ENCODE measurements at regions not wholly inside any gene's neighbourhood (a gene's known extent, or its start where the extent isn't known, plus 50 kb on each side); places are given as distances from the start of the nearest gene placed in this dataset.

DNA sequence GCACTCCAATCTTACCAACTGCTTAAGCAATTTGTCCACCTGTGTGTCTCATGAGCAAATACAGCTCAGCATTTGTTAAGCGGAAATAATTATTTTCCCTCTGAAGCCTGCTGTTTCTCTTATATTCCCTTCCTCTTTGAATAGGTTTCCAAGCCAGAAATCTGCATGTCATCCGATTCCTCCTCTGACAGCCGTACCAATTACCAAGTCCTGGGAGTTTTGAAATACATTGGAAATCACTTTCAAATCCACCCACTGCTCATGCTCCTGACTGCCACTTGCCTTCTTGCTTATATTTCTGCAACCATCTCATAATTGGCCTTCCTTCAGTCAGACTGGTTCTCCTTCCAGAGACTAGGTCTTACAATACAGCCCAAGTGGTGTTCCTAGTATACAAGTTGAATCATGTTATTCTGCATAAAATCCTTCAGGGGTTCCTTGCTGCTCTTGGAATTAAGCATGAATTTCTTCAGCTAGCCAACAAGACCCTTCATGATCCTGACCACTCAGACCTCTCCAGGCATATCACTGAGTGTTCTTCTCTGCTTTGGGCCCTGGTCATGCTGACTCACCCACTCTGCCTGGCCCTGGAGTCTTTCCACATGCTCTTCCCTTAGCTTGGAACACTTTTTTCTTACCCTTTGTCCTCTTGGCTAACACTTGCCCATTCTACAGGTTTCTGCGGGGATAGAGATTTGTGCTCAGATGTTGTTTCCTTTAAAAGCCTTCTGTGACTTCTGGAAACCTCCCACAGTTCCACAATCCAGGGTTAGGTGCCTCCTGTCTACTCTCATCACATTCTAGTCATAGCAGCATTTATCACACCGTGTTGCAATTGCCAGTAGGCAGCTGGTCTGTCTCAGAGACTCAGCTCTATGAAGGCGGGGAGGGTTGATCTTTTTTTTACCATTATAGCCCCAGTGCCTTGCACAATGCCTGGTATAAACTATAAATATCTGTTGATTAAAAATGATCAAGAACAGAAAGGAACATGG lies 157.6 kb downstream of the ARL6IP6 start:
- DNase-seq, result no peak
- H3K4me3 Mint-ChIP-seq, result no peak overlapping the region
- H3K4me1 Mint-ChIP-seq, result no peaks in the 10 kb centered on the region
- no peaks in the 10 kb centered on the region for H3K4me1 ChIP-seq (ENCODE audit: insufficient read depth, low read length)
- H3K27ac Mint-ChIP-seq, result no peak overlapping the region
- ChIA-PET CTCF (ENCODE audit: partially characterized antibody) (no interaction called here), POLR2A (ENCODE audit: partially characterized antibody) (no interaction called here)
- no peak overlapping the region for H3K4me3 ChIP-seq (ENCODE audit: low read length in 2 of 2)
- peaks cover 0 to 4% (median 0%) of the 10 kb centered on the region in 8 donors for H3K9me3 Mint-ChIP-seq
- peaks cover 0 to 2% of the 10 kb centered on the region in 2 donors for H3K27me3 Mint-ChIP-seq
- H3K36me3 ChIP-seq (ENCODE audit: insufficient read depth, low read length), result no peaks in the 10 kb centered on the region
- no peaks in the 10 kb centered on the region for H3K27me3 ChIP-seq (ENCODE audit: insufficient read depth, low read length)
- H3K9me3 ChIP-seq (ENCODE audit: control insufficient read depth in 1 of 2, low read length in 2 of 2), result no peaks in the 10 kb centered on the region
- H3K36me3 Mint-ChIP-seq, result no peaks in the 10 kb centered on the region
- intact Hi-C loops (cut with micrococcal nuclease), result no loop called here
- H3K27ac ChIP-seq (ENCODE audit: low read depth, low read length), result no peak overlapping the region

DNA sequence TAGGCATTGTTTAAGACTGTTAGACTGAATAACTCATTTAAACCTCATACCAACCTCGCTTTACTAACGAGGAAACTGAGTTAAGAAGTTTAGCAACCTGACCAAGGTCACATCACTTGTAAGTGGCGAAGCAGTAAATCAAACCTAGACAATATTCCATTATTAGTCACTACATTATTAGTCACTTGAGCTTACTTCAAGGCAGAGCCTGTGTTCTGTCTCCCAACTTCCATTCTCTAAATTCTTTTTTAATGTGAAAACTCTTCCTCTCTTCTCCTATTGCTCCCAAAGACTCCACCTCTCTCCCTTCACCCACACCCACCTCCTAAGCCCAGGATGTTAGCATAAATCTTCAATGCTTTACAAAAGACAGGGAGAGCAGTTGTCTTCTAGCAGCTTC lies 156.5 kb downstream of the ARL6IP6 start:
- ChIA-PET CTCF (ENCODE audit: partially characterized antibody) (no interaction called here), POLR2A (ENCODE audit: partially characterized antibody) (no interaction called here)
- Histone ChIP-seq H3K27me3 (ENCODE audit: insufficient read depth, low read length) (no peaks in the 10 kb centered on the region), H3K4me1 (ENCODE audit: insufficient read depth, low read length) (no peaks in the 10 kb centered on the region), H3K9me3 (ENCODE audit: control insufficient read depth in 1 of 2, low read length in 2 of 2) (no peaks in the 10 kb centered on the region), H3K36me3 (ENCODE audit: insufficient read depth, low read length) (no peaks in the 10 kb centered on the region), H3K27ac (ENCODE audit: low read depth, low read length) (no peak overlapping the region), H3K4me3 (ENCODE audit: low read length in 2 of 2) (no peak overlapping the region)
- no peaks in the 10 kb centered on the region for H3K36me3 Mint-ChIP-seq
- no peak overlapping the region for H3K4me3 Mint-ChIP-seq
- peaks cover 0 to 2% of the 10 kb centered on the region in 2 donors for H3K27me3 Mint-ChIP-seq
- intact Hi-C loops (cut with micrococcal nuclease), result no loop called here
- DNase-seq, result no peak
- no peak overlapping the region for H3K27ac Mint-ChIP-seq
- no peaks in the 10 kb centered on the region for H3K4me1 Mint-ChIP-seq
- no peaks in the 10 kb centered on the region for H3K9me3 Mint-ChIP-seq

DNA sequence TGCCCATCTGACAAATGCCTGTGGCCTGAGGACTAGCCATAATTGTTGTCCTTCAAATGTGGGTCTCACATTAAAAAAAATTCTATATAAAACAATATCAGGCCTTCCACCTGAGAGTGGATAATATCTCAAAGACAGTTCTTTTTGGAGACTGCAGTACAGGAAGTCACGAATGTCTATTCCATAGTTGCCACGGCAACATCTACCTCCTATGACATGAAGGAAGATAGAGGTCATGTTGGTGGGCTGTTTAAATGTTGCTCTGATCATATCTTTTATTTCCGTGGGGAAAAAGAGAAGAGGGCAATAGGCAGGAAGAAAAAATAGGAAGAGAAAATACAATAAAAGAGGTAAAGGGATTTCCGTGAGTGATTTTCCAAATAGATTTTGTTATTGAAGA lies 151.8 kb downstream of the ARL6IP6 start:
- intact Hi-C loops (cut with micrococcal nuclease), result no loop called here
- Histone ChIP-seq H3K27ac (ENCODE audit: low read depth, low read length) (no peak overlapping the region), H3K36me3 (ENCODE audit: insufficient read depth, low read length) (no peaks in the 10 kb centered on the region), H3K4me3 (ENCODE audit: low read length in 2 of 2) (no peak overlapping the region), H3K27me3 (ENCODE audit: insufficient read depth, low read length) (no peaks in the 10 kb centered on the region), H3K4me1 (ENCODE audit: insufficient read depth, low read length) (no peaks in the 10 kb centered on the region), H3K9me3 (ENCODE audit: control insufficient read depth in 1 of 2, low read length in 2 of 2) (no peaks in the 10 kb centered on the region)
- no peak for DNase-seq
- Mint-ChIP-seq H3K4me1 (no peaks in the 10 kb centered on the region), H3K27me3 (no peaks in the 10 kb centered on the region), H3K36me3 (no peaks in the 10 kb centered on the region), H3K27ac (no peak overlapping the region), H3K9me3 (no peaks in the 10 kb centered on the region), H3K4me3 (no peak overlapping the region)
- ChIA-PET POLR2A (ENCODE audit: partially characterized antibody) (no interaction called here), CTCF (ENCODE audit: partially characterized antibody) (interaction anchor here (0.9 kb wide), 1 partner anchor 9 kb away, joined by 3 read pairs; no protein-coding TSS in a partner anchor)

DNA sequence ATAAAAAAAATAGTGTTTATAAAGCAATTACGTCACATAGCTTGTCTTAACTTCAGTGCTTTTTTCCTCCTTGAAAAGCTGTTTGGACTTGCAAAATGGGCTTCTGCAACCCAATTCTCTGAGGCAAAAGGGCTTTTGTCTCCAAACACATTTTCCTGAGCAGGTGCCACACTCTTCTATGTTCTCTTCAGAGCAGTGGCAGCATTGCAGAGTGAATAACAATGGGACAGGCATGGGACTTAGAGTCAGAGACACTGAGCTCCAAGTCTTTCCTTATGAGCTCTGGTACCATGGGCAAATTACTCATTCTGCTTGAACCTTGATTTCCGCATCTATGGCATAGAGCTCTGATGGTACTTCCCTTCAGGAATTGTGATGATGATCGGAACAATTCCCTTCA lies 149.0 kb downstream of the ARL6IP6 start:
- Histone ChIP-seq H3K9me3 (ENCODE audit: control insufficient read depth in 1 of 2, low read length in 2 of 2) (peaks cover 0 to 6% of the 10 kb centered on the region in 2 donors), H3K27me3 (ENCODE audit: insufficient read depth, low read length) (no peaks in the 10 kb centered on the region), H3K36me3 (ENCODE audit: insufficient read depth, low read length) (no peaks in the 10 kb centered on the region), H3K4me3 (ENCODE audit: low read length in 2 of 2) (no peak overlapping the region), H3K27ac (ENCODE audit: low read depth, low read length) (no peak overlapping the region), H3K4me1 (ENCODE audit: insufficient read depth, low read length) (no peaks in the 10 kb centered on the region)
- CTCF ChIA-PET (ENCODE audit: partially characterized antibody), result no interaction called here
- Mint-ChIP-seq H3K9me3 (peaks cover 0 to 25% (median 15%) of the 10 kb centered on the region in 8 donors), H3K27me3 (no peaks in the 10 kb centered on the region), H3K36me3 (no peaks in the 10 kb centered on the region), H3K4me3 (no peak overlapping the region), H3K4me1 (no peaks in the 10 kb centered on the region), H3K27ac (no peak overlapping the region)
- intact Hi-C loops (cut with micrococcal nuclease), result no loop called here
- no peak for DNase-seq
- POLR2A ChIA-PET (ENCODE audit: partially characterized antibody), result no interaction called here

DNA sequence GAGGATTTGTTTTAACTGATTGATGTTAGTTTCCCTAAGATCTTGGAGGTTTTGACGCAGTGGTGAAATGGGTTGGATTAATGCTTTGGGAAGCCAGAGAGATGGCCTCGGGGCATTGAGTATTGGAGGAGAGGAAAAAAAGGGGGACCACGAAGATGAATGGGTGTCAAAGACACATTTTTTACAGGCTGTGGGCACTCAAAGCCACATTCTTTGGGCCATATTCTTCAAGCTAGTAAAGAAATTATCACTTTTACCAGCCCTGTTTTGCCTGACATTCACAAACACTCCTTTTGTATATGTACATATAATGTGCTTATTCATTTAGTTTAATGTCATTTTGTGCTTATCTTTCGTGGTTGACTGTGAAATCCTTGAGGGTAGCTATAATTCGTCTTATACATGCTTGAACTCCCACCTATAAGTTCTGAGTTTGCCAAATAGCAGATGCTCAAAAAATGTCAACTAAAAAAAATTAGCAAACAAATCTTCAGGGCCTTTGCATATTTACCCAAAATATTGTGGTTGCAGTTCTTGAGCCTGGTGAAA lies 146.3 kb downstream of the ARL6IP6 start:
- H3K4me1 ChIP-seq (ENCODE audit: insufficient read depth, low read length), result no peaks in the 10 kb centered on the region
- Mint-ChIP-seq H3K27ac (no peak overlapping the region), H3K4me3 (no peak overlapping the region), H3K4me1 (no peaks in the 10 kb centered on the region), H3K9me3 (peaks cover 7 to 42% (median 31%) of the 10 kb centered on the region in 8 donors), H3K36me3 (peaks cover 0 to 2% of the 10 kb centered on the region in 2 donors), H3K27me3 (no peaks in the 10 kb centered on the region)
- CTCF ChIA-PET (ENCODE audit: partially characterized antibody), result no interaction called here
- intact Hi-C loops (cut with micrococcal nuclease), result no loop called here
- DNase-seq, result no peak
- no peaks in the 10 kb centered on the region for H3K27me3 ChIP-seq (ENCODE audit: insufficient read depth, low read length)
- H3K9me3 ChIP-seq (ENCODE audit: control insufficient read depth in 1 of 2, low read length in 2 of 2), result peaks cover 0 to 11% of the 10 kb centered on the region in 2 donors
- no peak overlapping the region for H3K27ac ChIP-seq (ENCODE audit: low read depth, low read length)
- H3K36me3 ChIP-seq (ENCODE audit: insufficient read depth, low read length), result no peaks in the 10 kb centered on the region
- H3K4me3 ChIP-seq (ENCODE audit: low read length in 2 of 2), result no peak overlapping the region
- POLR2A ChIA-PET (ENCODE audit: partially characterized antibody), result no interaction called here

DNA sequence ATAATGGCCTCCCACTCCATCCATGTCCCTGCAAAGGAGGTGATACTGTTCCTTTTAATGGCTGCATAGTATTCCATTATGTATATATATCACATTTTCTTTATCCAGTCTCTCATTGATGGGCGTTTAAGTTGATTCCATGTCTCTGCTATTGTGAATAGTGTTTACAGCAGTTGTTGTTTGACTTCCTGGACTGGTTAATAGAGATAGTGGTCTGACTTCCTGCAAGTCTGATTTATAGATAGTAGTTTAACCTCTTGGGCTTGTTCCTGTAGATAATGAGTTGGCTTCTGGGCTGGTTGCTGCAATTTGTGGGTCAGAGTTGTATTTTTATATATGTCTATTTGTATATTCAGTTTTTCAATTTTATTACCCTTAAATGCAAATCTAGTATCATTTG lies 145.4 kb downstream of the ARL6IP6 start:
- Histone ChIP-seq H3K4me1 (ENCODE audit: insufficient read depth, low read length) (no peaks in the 10 kb centered on the region), H3K36me3 (ENCODE audit: insufficient read depth, low read length) (no peaks in the 10 kb centered on the region), H3K9me3 (ENCODE audit: control insufficient read depth in 1 of 2, low read length in 2 of 2) (peaks cover 0 to 11% of the 10 kb centered on the region in 2 donors), H3K27me3 (ENCODE audit: insufficient read depth, low read length) (no peaks in the 10 kb centered on the region), H3K27ac (ENCODE audit: low read depth, low read length) (no peak overlapping the region), H3K4me3 (ENCODE audit: low read length in 2 of 2) (no peak overlapping the region)
- peaks cover 7 to 42% (median 31%) of the 10 kb centered on the region in 8 donors for H3K9me3 Mint-ChIP-seq
- no peaks in the 10 kb centered on the region for H3K27me3 Mint-ChIP-seq
- ChIA-PET CTCF (ENCODE audit: partially characterized antibody) (no interaction called here), POLR2A (ENCODE audit: partially characterized antibody) (no interaction called here)
- DNase-seq, result no peak
- H3K4me3 Mint-ChIP-seq, result no peak overlapping the region
- intact Hi-C loops (cut with micrococcal nuclease), result no loop called here
- H3K27ac Mint-ChIP-seq, result no peak overlapping the region
- no peaks in the 10 kb centered on the region for H3K4me1 Mint-ChIP-seq
- peaks cover 0 to 2% of the 10 kb centered on the region in 2 donors for H3K36me3 Mint-ChIP-seq

DNA sequence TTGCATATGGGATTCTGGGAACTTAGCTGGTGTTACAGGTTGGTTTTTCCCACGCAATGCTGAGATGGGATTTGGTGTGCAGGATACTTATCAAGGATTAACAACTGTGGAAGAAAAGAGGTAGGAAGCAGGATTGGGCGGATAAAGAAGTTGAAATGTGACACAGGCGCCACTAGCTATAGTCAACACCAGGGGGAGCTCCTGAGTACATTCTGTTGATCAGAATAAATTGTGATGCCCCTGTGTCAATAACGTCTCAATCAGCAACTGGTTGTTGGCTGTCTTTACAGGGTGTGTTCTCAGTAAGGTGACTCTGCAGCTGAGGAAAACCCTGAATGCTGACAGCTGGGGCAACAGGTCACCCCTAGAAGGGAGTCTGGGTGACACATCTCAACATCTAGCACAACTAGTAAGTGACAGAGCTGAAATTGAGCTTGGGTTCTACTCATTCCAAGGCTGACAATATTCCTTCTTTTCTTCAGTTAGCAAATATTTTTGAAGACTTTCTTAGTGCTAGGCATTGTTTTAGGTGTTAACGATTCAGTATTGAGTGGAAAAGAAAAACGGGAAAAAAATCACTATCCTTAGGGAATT lies 143.0 kb downstream of the ARL6IP6 start:
- CTCF ChIA-PET (ENCODE audit: partially characterized antibody), result interaction anchor here (1.1 to 1.5 kb wide), 3 partner anchors 9 to 14 kb away, joined by 3 read pairs; no protein-coding TSS in a partner anchor
- no peaks in the 10 kb centered on the region for H3K36me3 ChIP-seq (ENCODE audit: insufficient read depth, low read length)
- peaks cover 7 to 42% (median 31%) of the 10 kb centered on the region in 8 donors for H3K9me3 Mint-ChIP-seq
- peaks cover 0 to 11% of the 10 kb centered on the region in 2 donors for H3K9me3 ChIP-seq (ENCODE audit: control insufficient read depth in 1 of 2, low read length in 2 of 2)
- DNase-seq, result no peak
- peaks cover 0 to 2% of the 10 kb centered on the region in 2 donors for H3K36me3 Mint-ChIP-seq
- POLR2A ChIA-PET (ENCODE audit: partially characterized antibody), result no interaction called here
- no peaks in the 10 kb centered on the region for H3K27me3 ChIP-seq (ENCODE audit: insufficient read depth, low read length)
- H3K27ac ChIP-seq (ENCODE audit: low read depth, low read length), result no peak overlapping the region
- no peaks in the 10 kb centered on the region for H3K4me1 ChIP-seq (ENCODE audit: insufficient read depth, low read length)
- H3K4me1 Mint-ChIP-seq, result no peaks in the 10 kb centered on the region
- no peak overlapping the region for H3K4me3 Mint-ChIP-seq
- H3K27me3 Mint-ChIP-seq, result no peaks in the 10 kb centered on the region
- H3K4me3 ChIP-seq (ENCODE audit: low read length in 2 of 2), result no peak overlapping the region
- intact Hi-C loops (cut with micrococcal nuclease), result no loop called here
- no peak overlapping the region for H3K27ac Mint-ChIP-seq

Data from CD4-positive, alpha-beta memory T cell (primary cell).